GM10248 (cell line): ENCODE measurements at regions not wholly inside any gene's neighbourhood (a gene's known extent, or its start where the extent isn't known, plus 50 kb on each side); places are given as distances from the start of the nearest gene placed in this dataset.

Experiments
- CTCF ChIA-PET: fragments of 300-600 bp; sonication (Branson Sonifier 250); formaldehyde crosslinking; extraction: SDS; loops from one replicate; lab custom pipeline; 2021; ENCODE audit warnings: antibody characterized with exemption; lab: Yijun Ruan, JAX
- POLR2A ChIA-PET: fragments of 350-650 bp; sonication (Branson Sonifier 250); formaldehyde crosslinking; extraction: SDS; loops from one replicate; lab custom pipeline; 2020; ENCODE audit warnings: antibody characterized with exemption; lab: Yijun Ruan, JAX
- DNase-seq: peaks from one replicate; pipeline ENCODE4 v3.0.0; 2012; ENCODE audit errors: extremely low spot score
- TF ChIP-seq, protein P1 (sequence below): IDR thresholded peaks from 2 replicates; pipeline ENCODE4 v1.5.1; 2012; ENCODE audit warnings: mild to moderate bottlenecking, low read depth; ENCODE audit errors: extremely low read depth, missing control alignments, control extremely low read depth

DNA sequence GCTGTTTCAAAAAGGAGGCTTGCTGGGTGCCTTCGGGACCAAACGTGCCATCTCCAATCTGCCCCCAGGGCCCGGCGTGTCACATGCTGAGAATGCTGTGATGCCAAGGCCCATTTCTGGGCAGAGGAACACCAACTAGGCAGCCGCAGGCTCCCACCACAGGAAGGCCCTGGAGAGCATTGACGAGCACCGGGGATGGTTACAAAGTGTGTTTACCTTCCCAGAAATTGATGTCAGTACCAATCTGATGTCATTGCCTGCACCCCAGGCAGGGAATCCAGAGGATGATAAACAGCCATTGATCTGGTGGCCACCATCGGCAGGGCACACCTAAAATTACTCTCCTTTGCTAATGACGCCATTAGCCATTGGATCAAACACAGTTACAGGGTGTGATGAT lies 418.1 kb upstream of the CDH5 start:
- ChIA-PET POLR2A (no interaction called here), CTCF (no interaction called here)
- TF ChIP-seq, protein P1, sequence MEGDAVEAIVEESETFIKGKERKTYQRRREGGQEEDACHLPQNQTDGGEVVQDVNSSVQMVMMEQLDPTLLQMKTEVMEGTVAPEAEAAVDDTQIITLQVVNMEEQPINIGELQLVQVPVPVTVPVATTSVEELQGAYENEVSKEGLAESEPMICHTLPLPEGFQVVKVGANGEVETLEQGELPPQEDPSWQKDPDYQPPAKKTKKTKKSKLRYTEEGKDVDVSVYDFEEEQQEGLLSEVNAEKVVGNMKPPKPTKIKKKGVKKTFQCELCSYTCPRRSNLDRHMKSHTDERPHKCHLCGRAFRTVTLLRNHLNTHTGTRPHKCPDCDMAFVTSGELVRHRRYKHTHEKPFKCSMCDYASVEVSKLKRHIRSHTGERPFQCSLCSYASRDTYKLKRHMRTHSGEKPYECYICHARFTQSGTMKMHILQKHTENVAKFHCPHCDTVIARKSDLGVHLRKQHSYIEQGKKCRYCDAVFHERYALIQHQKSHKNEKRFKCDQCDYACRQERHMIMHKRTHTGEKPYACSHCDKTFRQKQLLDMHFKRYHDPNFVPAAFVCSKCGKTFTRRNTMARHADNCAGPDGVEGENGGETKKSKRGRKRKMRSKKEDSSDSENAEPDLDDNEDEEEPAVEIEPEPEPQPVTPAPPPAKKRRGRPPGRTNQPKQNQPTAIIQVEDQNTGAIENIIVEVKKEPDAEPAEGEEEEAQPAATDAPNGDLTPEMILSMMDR = no peak
- no peak for DNase-seq

DNA sequence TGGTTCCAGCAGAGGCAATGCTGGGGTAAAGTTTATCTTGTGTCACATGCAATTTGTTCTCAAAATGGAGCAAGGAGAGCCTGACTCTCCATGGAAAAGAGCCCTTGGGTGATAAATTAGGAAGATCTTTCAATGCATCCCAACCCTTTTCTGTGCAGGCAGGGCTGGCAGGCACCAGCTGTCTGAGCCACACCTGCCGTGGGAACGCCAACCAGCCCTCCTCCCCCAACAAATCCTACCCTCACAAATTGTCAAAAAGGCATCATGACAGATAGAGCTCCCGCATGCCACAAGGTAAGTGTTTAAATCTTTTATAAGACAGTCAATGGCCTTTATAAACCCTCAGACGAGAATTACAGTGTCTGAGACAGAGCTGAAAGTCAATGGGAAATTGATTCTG lies 418.5 kb upstream of the CDH5 start:
- POLR2A ChIA-PET = no interaction called here
- TF ChIP-seq, protein P1 = no peak
- CTCF ChIA-PET = no interaction called here
- no peak for DNase-seq

DNA sequence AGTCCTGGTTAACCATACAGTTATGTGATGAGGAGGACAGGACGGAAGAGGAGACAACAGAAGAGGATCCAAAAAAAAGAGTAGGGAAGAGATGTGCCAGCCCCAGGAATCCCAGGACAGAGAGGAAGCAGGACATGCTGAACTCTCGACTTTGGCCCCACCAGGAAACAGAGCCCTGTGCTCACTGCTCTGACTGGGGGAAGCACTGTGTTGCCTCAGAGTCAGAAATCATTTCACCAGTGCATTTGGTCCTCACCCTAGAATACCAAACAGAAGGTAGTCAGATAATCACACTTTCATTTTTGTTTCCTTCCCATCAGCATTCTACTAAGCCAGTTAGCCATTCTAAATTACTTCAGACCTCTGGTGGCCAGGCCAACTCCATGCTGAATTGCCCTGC lies 421.0 kb upstream of the CDH5 start:
- CTCF ChIA-PET = no interaction called here
- POLR2A ChIA-PET = no interaction called here
- TF ChIP-seq, protein P1 = no peak
- DNase-seq = no peak

DNA sequence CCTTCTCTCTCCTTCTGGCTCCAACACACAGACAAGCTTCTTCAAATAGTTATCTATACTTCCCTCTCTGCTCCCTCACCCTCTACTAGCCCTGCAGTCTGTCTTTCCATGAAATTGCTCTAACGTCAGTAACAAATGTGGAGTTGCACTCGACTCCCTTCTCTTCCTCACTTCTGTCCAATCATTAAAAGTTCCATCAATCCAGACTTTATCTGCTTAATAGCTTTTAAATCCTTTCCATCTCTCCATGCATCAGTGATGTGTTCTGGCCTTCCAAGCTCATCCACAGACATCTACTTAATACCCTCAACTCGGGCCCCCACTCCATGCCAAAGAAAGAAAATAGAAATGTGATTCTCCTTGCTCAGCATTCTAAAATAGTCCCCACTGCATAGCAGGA lies 422.1 kb upstream of the CDH5 start:
- POLR2A ChIA-PET = no interaction called here
- CTCF ChIA-PET = no interaction called here

DNA sequence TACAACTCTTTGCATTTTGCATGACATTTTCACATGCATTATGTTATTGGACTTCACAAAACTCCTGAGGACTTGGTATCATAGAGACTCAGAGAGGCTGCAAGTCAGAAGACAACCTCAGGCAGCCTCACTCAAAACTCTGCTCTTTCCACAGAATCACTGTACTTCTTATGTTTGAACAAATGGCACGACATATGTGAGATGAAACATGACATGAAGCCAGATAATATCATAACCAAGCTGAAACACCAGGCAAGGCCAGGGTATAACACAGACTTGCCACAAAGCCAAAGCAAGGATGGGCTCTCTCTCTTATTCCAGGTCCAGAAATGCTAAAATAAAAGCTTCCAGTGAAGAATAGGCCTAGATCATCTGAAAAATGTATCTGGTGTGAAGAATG lies 425.8 kb upstream of the CDH5 start:
- POLR2A ChIA-PET = no interaction called here
- TF ChIP-seq, protein P1 = no peak
- DNase-seq = no peak
- CTCF ChIA-PET = interaction anchor here (1.3 kb wide), 1 partner anchor 25 kb away, joined by 3 read pairs; no protein-coding TSS in a partner anchor

More for the DNA sequence above, 422.1 kb upstream of the CDH5 start:
- TF ChIP-seq, protein P1 = no peak
- no peak for DNase-seq

DNA sequence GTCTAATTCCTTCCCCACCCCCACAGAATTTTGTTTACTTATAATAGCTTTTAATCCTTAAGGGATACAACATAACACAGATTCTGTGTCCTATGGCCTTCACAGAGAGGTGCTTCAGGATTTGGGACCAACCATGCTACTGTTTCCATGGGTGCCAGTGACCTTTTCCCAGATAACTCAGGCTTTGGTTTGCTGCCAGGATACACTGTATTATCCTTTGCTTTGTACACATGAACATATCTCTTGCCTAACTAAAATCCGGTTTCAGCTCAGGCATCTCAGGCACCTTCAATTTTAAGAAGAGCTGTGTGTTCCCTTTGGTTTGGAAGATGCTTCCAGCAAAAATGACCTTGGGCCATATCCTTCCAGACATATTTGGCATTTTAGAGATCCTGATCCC lies 428.4 kb upstream of the CDH5 start:
- POLR2A ChIA-PET = no interaction called here
- no peak for DNase-seq
- CTCF ChIA-PET = interaction anchor here (1.8 kb wide), 1 partner anchor 12 kb away, joined by 5 read pairs; no protein-coding TSS in a partner anchor
- TF ChIP-seq, protein P1 = no peak

DNA sequence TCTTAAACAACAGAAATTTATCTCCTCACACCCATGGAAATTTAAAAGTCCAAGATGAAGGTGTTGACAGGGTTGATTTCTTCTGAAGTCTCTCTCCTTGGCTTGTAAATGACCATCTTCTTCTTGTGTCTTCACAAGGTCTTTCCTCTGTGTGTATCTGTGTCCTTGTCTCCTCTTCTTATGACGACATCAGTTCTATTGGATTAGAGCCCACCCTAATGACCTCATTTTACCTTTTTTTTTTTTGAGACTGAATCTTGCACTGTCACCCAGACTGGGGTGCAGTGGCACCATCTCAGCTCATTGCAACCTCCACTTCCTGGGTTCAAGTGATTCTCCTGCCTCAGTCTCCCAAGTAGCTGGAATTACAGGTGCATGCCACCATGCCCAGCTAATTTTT lies 429.0 kb upstream of the CDH5 start:
- POLR2A ChIA-PET = no interaction called here

More for the DNA sequence above, 429.0 kb upstream of the CDH5 start:
- TF ChIP-seq, protein P1 = no peak
- no peak for DNase-seq
- CTCF ChIA-PET = no interaction called here
